Suppressor macrophage treated with lipopolysaccharide for 4 hours (primary cell): ENCODE measurements at regions not wholly inside any gene's neighbourhood (a gene's known extent, or its start where the extent isn't known, plus 50 kb on each side); places are given as distances from the start of the nearest gene placed in this dataset.

Experiments used
- DNase-seq: peaks from one replicate; pipeline ENCODE4 v3.0.0-alpha.2; 2020

DNA sequence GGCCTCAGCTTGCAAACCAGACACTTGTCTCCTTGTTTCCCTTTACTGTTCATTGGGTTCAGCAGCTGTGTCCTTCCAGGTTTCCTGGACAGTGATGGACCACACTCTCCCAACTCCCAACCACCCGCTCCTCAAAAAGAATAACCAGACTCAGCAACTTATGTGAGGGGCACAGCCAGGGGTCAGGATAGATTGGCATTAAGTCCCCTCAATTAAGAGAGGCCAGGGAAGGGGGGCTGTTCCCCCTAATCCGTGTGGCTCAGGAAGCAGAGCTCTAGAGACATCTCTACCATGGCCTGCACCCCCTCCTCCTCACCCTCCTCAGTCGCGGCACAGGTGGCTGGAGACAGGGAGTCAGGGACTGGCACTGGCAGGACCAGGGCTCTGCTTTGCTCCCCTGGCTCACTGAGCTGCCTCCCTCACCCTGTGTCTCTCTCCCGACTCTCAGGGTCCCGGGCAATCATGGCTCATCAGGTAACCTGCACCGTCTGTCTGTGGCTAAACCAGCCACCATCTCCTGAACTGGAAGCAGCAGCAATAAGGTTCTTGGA, 111.7 kb downstream of the ZNF280B start:
- DNase-seq = no peak

DNA sequence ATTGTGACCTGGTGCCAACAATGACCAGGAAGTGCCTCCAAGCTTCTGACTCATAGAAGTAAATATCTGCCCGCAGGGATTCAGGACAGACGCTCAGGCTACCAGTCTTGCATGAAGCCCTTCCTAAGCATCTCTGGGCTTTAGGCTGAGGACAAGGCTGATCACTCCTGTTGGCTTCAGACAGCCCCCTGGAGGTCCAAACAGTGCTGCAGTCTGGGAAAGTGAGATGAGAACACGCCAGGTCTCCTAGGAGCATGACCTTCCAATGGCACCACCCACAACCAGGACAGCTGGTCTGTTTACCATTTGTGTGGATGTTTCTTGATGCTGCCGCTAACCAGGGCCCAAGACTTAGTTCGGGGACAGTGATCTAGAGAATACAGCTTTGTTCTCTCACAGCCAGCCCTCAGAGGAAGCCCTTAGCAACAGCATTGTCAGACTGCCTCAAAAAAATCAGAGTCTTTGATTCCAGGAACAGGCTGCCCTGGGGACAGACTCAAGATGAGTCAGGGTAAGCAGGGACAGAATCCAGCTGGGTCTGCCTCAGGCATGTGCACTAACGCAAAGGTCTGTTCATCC, 111.2 kb downstream of the ZNF280B start:
- no peak for DNase-seq

- no peak for DNase-seq
These were observed 110.5 kb downstream of the ZNF280B start for GRCh38 chr22:22397875-22398524.

GRCh38 chr22:22398530-22399327, 109.8 kb downstream of the ZNF280B start:
- no peak for DNase-seq

GRCh38 chr22:22400099-22400498, 108.4 kb downstream of the ZNF280B start:
- DNase-seq = no peak

DNA sequence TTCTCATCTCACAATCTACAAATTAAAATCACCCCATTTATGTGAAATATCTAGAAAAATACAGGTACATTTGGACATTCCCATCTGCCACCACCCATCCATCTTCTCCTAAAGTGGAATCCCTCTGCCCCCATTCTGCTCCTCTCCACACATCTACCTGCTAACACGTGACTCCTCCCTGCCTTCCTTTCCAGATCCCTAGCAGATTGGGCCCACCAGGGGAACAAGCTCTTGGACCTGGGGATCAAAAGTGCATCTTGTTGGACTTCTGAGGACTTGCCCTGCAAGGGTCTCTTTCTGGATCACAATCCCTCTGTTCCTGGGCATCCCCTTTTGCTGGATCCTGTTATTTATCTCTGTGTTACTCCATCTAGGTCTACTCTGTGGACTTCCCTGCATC, 107.6 kb downstream of the ZNF280B start:
- DNase-seq = no peak

DNA sequence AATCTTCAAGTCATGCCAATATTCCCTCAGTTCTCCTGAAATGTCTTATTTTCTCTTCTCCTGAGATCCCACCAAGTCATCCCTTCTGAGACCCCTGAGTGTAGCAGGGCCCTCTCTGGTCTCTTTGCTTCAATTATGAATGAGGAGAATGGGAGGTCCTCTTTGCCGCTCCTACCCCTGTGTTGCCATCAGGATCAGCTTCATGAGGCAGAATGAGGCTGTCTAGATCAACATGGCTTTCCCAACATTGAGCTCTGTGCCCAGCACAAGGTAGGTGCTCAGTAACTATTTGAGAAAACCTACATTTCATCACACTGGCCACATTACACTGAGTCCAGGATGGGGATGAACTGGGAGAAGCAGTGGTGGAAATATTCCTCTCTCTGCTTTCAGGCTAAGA, 107.2 kb downstream of the ZNF280B start:
- DNase-seq = no peak

GRCh38 chr22:22403306-22403705, 105.2 kb downstream of the ZNF280B start:
- no peak for DNase-seq

DNA sequence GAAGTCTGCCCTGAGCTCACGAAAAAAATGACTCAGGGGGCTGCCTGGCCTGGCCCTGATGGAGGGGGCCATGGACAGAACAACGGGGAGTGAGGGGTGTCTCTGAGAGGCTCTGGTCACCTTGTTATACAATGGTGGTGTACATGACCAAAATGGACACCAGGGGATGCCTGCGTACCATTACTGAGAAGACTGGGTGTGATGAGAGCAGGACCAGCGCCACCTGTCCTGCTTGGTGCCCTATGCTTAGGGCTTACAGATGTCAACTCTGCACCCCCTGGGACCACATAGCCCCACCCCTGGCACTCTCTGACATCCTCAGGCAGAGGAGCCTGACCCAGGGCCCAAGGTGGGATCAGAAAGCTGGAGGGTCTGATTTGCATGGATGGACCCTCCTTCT, 104.8 kb downstream of the ZNF280B start:
- DNase-seq = no peak

- DNase-seq = no peak
These were observed 103.8 kb downstream of the ZNF280B start for GRCh38 chr22:22404598-22405284.

DNA sequence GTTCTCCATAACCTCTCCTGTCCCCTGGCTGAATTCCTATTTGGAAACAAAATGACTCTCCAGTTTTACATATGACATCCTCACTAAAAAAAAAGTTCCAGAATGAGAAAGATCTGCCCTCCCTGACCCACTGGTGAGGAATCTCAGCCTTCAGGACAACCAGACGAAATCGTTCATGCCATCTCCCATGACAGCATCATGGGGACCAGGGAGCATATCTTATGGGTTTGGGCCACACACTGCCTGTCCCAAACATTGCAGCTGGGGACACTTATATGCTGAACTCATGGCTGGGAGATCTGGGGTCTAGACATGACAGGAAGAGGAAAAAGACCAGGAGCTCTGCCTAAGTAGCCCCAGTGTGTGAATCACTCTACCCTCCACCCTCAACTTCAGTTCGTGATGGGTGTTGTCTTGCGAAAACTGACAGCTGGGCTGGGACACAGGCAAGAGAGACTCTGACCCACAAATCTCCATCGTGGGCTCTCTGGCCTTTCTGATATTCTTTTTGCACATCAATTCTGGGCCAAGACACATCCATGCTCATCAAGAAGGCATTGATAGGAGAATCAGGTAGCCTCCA, 102.0 kb downstream of the ZNF280B start:
- no peak for DNase-seq

DNA sequence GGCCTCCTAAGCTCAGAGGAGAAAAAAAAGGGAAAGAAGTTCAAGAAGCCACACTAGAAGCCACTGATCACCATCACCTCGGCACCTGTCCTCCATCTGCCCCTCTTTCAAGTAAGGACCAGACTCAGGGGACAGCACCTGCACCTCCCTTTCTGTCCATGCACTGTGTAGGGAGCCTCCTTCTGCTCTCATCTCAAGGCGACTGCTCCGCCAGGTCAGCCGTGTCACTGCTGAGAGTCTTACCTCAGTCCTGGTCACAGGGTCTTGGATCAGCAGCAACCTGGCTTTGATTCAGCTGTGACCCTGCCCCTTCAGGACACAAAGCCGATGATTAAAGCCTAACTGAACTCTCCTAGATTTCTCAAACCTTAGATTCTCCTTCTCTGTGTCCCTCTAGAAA, 101.5 kb downstream of the ZNF280B start:
- no peak for DNase-seq

- DNase-seq = no peak
These were observed 100.3 kb downstream of the ZNF280B start for GRCh38 chr22:22408269-22408668.

DNA sequence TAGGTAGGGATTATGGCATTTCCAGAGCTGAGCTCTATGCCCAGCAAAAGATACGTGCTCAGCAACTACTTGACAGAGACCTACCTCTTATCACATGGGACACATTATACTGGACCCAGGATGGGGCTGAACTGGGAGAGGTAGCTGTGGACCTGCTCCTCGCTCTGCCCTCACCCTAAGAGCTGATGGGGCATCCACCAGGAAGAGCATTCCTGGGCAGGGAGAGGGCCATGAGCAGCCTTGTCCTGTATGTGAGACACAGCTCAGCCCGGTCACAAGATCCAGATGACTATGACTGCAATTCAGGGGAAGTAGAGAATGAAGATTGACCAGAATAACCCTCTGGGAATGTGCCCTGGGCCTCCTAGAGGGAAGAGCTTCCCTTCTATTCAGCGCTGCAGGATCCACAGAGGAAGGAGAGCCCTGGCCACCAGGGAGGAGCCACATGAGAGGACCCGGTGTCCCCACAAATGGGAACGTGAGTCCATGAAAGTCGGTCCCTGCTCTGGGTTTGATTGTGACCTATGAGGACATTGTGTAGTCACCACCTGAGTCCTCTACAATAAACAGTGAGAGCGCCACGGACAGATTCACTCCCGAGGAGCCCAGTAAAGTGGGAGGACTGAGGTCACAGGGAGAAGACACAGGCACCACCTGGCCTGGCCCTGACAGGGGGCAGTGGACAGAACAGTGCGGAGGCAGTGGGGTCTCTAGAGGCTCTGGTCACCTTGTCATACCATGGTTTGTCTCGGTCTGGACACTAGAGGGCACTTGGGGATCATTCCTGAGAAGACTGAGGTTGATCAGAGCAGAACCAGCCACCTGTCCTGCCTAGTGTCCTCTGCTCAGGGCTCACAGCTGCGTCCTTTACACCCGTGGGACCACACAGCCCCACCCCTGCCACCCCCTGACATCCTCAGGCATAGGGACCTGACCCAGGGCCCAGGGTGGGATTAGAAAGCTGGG, 99.5 kb downstream of the ZNF280B start:
- peak; percentile 15 for DNase-seq

DNA sequence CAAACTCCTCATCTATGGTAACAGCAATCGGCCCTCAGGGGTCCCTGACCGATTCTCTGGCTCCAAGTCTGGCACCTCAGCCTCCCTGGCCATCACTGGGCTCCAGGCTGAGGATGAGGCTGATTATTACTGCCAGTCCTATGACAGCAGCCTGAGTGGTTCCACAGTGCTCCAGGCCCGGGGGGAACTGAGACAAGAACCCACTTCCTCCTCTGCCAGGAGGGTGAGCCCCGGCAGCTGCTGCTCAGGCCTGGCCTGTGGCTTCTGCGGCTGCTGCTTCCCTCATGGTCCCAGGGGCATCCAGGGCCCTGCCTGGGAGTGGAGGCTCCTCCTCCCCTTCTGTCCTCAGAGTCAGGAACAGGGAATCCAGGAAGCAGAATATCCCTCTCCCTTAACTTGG, 98.4 kb downstream of the ZNF280B start:
- peak; percentile 68 for DNase-seq

- DNase-seq = no peak
These were observed 97.9 kb downstream of the ZNF280B start for GRCh38 chr22:22410677-22411076.

DNA sequence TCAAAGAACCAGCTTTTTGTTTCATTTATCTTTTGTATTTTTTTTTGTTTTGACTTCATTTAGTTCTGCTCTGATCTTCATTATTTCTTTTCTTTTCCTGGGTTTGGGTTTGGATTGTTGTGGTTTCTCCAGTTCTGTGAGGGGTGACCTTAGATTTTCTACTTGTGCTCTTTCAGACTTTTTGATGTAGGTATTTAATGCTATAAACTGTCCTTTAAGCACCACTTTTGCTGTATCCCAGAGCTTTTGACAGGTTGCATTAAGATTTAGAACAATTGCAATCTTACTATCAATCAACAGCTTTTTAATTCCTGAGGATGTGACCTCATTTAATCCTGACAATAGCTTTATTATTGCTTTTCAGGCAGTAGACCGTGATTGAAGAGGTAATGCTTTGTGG, 94.3 kb downstream of the ZNF280B start:
- no peak for DNase-seq

DNA sequence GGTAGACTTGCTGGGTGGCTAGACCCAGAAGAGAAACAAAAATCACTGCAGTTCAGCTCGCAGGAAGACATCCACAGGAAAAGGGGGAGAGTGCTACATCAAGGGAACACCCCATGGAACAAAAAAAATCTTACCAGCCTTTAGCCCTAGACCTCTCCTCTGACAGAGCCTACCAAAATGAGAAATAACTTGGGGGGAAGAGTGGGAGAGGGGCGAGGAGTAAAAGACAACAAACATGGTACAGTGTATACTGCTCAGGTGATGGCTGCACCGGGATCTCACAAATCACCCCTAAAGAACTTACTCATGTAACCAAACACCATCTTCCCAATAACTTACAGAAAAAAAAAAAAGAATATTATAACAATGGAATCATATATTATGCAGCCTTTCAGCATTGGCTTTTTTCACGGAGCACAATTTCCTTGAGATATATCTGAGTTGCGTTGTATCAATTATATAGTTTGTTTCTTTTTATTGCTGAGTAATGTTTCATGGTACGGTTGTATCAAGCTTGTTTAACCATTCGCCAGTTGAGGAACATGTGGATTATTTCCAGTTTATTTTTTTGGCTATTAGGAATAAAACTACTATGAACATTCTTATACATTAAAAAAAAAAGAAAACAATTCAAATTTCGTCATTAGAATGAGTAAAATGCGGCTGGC, 90.9 kb downstream of the ZNF280B start:
- DNase-seq = no peak

DNA sequence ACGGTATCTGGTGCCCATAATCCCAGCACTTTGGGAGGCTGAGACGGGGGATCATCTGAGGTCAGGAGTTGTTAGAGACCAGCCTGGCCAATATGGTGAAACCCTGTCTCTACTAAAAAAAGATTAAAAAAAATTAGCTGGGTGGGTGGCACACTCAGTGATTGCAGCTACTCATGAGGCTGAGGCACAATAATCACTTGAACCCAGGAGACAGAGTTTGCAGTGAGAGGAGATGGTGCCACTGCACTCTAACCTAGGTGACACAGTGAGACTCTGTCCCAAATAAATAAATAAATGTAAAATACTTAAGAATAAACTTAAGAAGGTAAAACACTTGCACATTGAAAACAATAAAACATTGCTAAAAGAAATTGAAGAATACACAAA, 90.4 kb downstream of the ZNF280B start:
- DNase-seq = no peak

DNA sequence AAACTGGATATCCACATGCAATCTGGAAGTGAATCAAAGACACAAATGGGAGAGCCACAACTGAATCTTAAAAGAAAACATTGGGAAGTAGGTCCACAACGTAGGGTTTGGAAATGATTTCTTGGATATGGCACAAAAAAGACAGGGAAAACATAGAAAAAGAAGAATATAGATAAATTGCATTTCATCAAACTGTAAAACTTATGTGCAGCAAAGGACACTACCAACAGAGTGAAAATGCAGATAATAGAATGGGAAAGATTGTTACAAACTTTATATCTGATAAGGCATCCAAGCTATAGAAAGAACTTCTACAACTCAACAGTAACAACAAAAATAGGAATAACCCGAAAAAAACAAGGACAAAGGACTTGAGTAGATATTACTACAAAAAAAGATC, 89.6 kb downstream of the ZNF280B start:
- DNase-seq = no peak

DNA sequence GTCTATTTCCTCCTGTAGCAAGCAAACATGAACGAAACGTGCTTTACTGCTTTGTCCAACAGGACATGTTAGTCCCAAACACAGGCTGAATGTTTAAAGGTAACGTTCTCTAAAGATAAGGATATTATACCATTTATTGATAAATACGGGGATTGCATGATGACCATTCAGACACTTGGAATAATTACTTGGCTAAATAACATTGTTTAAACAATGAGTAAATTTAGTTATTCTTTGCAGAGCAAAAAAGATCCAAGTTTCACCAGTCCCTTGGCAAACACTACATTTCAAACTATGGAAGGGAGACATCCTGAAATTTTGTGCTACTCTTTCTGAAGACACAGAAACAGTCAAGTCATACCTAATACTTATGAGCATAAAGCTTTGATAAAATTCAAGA, 88.0 kb downstream of the ZNF280B start:
- DNase-seq = no peak
